ENCODE measurements at regions not wholly inside any gene's neighbourhood (a gene's known extent, or its start where the extent isn't known, plus 50 kb on each side); places are given as distances from the start of the nearest gene placed in this dataset.

- TF ChIP-seq EZH2 (IDR thresholded peaks at IDR 0.05; ENCODE audit: borderline replicate concordance, low read depth, low read length, severe bottlenecking): no peak
- no peak for TF ChIP-seq CTCF (IDR thresholded peaks at IDR 0.05; ENCODE audit: borderline replicate concordance, extremely low read depth, low read length, poor library complexity, severe bottlenecking)
These were observed 56.6 kb downstream of the ZNF281 start for GRCh38 chr1:200353232-200353631.
